ENCODE measurements at regions not wholly inside any gene's neighbourhood (a gene's known extent, or its start where the extent isn't known, plus 50 kb on each side); places are given as distances from the start of the nearest gene placed in this dataset.
A peak's percentile ranks its signal among the peaks of the same experiment; 100 is the strongest.
"Not testable (repeated sequence)": the region's sequence is repeated elsewhere in the genome, so short reads cannot be mapped to it uniquely, and the experiment has no call there.

DNA sequence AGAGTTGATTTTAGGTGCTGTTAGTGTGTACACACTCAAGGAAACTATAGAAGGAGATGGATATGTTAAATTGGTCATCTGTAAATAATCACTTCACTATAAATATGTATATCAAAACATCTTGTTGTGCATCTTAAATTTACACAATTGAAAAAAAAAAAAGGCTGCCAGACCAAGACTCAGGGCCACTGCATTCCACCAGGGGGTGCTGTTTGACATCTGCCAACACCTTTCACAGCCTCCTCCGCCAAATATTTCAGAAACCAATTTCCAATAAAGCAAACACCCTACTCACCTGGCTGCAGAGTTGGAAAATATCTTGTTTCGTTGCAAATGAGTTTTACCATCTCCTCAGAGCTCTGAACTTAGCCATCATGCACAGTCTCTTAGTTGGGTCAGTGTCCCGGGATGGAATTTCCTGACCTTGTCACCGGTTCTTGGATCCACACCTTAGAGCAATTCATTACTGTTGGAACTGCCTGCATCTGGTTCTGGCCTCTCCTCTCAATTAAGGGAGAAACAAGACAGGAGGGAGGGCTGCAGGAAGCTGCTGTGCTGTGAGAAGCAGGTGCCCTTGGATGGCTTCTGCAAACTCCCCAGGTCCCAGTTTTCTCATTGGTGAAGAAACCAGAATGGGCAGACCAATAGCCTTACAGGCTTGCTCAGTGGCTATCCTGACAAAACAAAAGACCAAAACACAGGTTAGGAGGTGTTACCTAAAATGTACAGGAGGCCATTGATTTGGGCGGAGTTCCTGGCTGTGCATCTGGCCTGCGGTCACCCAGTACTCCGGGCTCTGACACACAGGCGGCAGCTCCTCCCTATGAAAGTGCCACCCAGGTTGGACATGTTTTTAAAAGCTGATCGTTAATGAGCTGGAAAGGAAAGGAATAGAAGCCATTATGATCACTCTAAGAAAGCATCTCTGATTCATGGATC is 746.6 kb downstream of the UQCRFS1 start:
- DNase-seq: peak; percentile 78

GRCh38 chr19:28465371-28466086 is 747.4 kb downstream of the UQCRFS1 start:
- DNase-seq: no peak

GRCh38 chr19:28463493-28464053 is 749.4 kb downstream of the UQCRFS1 start:
- DNase-seq: no peak

DNA sequence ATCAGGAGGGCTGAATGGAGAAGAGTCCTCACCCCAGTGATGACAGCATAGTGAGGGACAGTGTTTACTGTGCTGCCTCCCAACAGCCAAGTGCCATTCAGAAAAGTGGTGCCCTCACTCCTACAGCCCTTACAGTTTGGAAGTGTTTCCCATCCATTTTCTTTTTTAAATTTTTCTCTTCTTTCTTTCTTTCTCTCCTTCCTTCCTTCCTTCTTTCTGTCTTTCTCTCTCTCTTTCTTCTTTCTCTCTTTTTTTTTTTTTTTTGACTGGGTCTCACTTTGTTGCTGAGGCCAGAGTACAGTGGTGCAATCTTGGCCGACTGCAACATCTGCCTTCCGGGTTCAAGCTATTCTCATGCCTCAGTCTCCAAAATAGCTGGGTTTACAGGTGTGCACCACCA is 755.3 kb downstream of the UQCRFS1 start:
- no peak for DNase-seq

DNA sequence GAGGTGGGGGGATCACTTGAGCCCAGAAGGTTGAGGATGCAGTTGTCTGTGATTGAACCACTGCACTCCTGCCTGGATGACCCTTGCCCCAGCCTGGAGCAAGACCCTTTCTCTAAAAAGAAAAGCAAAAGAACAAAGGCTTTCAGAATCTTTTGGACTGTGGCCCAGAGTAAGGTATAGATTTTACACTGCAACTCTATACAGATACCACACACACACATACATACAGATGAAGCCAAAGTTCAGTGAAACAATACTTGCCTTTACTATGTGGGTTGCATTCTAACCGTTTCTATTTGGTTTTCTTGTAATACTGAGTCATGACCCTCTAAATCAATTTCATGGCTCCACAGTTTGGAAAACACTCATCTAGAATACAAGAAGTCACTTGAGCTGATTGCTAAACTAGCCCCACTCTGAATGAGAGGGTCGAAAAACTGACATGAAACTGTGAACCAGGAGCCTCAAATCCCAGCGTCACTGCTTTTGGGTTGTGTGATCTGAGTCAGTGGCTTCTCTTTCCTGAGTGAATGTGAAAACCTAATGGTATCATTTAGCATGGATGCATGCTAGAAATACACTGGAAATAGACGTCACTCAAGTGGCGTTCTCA is 756.1 kb downstream of the UQCRFS1 start:
- no peak for DNase-seq

GRCh38 chr19:28456252-28456651 is 756.7 kb downstream of the UQCRFS1 start:
- no peak for DNase-seq

- no peak for DNase-seq
These were observed 758.9 kb downstream of the UQCRFS1 start for GRCh38 chr19:28454083-28454482.

- DNase-seq: no peak
These were observed 759.5 kb downstream of the UQCRFS1 start for GRCh38 chr19:28453420-28453819.

DNA sequence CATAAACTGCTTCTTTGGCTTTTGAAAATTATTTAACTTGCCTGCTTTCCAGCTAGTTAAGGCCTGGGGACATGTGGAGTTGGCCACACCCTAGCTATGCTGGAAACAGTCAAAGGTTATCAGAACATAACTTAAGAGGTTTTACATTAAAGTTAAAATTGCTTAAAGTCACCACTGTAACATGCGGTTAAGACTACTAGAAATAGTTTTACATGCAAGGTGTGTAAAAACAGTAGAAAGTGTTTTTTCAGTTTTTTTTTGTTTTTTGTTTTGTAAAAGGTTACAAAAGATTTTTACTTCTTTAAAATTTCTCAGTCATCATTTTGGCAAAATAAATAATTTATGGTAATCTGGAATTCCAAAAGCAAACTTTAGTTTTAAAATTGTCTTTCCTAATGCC is 763.1 kb downstream of the UQCRFS1 start:
- DNase-seq: no peak

DNA sequence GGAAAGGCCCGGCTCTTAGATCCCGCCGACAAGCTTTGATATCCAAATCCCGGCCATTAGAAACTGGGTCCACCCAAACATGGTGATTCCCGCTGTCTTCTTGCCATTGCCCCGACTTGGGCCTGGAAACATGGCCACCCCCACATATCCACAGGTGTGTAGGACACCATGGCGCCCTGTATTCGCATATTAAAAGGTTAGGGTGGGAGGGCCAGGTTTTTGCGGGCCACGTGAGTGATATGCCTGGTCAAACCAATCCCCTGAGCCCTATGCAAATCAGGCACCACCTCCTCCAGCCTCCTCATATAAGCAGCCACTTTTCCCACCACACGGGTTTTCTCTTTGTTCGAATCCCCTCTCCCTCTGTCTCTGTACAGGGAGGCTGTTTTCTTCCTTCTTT is 766.4 kb downstream of the UQCRFS1 start:
- no peak for DNase-seq

GRCh38 chr19:28445826-28446225 is 767.1 kb downstream of the UQCRFS1 start:
- DNase-seq: no peak

GRCh38 chr19:28444362-28444761 is 768.6 kb downstream of the UQCRFS1 start:
- DNase-seq: no peak

GRCh38 chr19:28443361-28443760 is 769.6 kb downstream of the UQCRFS1 start:
- no peak for DNase-seq

- DNase-seq: no peak
These were observed 775.3 kb downstream of the UQCRFS1 start for GRCh38 chr19:28437390-28438346.

DNA sequence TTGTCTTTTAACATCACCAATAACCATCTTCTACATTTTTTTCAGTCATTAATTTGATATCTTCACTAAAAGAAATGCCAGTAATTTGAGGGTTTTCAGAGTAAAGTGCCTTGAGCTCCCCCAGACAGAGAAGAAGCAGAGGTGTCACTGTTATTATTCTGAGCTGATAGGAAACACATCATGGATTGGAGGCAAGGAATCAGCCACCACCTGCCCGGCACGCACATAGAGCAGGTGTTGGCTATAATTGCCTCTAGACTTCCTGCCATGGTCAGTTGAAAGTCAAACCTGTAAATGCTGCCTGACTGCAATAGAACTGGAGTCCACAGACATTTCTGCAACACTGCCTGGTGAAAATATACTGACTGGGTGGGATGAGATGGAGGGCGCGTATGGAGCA is 776.6 kb downstream of the UQCRFS1 start:
- DNase-seq: no peak

DNA sequence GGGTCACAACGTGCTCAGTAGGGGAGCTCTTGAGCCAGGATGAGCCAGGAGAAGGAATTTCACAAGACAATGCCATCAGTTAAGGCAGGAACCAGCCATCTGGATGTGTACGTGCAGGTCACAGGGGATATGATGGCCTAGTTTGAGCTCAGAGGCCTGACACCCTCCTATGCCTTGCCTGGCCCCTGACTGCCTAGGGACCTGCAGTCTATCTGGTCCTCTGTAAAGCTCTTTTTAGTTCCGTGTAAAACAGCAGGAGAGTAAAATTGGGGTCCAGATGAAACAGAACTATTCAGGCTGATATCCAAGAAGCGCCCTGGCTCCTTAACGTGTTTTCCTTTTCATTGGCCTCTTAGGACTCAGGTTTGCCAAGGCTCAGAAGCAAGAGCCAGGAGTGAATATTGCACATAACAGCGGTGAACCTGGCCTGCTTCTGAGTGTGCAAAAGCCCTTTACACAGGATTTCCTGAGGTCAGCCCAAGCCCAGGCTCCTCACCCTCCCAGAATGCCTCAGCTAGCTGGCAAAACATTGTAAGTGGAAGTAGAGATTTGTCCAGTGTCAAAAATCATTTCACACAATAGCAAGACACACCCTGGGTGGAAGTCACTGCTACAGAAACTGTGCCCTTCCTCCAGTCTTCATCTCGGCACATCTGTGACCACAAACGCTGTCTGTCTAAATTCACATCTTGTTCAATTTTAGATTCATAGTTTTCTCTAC is 777.2 kb downstream of the UQCRFS1 start:
- no peak for DNase-seq

GRCh38 chr19:28434794-28435193 is 778.2 kb downstream of the UQCRFS1 start:
- DNase-seq: not testable (repeated sequence)

DNA sequence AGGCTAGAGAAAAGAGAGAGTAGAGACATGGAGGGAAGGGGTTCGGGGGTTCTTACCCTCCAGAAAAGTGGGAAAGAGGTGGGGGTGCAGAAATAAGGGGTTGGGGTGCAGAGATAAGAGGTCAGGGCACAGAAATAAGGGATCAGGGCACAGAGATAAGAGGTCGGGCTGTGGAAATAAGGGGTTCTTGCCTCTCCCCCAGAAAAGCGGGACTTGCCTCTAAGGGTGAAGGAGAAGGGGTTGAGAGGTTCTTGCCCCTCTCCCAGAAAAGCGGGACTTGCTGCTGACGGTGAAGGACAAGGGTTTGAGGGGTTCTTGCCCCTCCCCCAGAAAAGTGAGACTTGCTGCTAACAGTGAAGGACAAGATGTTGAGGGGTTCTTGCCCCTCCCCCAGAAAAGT is 778.6 kb downstream of the UQCRFS1 start:
- not testable (repeated sequence) for DNase-seq

DNA sequence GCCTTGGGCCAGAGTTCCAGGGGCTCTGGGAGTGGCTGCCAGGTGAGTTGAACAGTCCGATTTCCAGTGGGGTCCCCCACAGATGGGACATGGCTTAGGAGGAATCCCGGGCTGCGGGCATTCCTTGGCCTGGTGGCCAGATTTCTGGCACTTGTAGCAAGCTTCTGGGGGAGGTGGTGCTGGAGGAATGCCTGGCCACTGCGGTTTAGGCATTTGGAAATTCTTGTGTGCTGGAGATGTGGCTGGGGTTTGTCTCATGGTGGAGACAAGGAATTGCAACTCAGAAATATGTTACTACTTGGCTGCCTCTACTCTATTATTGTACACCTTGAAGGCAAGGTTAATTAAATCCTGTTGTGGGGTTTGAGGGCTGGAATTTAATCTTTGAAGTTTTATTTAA is 779.8 kb downstream of the UQCRFS1 start:
- not testable (repeated sequence) for DNase-seq

DNA sequence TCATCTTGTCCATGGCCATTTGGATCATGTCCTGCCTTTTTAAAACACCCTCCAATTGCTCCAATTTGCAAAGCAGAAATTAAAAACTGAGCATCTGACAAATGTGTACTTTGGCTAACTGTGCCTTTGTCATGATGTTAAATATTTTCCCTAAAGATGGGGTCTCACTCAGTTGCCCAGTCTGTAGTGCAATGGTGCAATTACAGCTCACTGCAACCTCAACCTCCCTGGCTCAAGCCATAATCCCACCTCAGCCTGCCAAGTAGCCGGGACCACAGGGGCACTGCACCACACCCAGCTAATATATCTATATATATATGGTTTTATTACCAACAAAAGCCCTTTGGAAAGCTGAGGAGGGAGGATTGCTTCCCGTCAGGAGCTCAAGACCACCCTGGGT is 782.7 kb downstream of the UQCRFS1 start:
- no peak for DNase-seq

DNA sequence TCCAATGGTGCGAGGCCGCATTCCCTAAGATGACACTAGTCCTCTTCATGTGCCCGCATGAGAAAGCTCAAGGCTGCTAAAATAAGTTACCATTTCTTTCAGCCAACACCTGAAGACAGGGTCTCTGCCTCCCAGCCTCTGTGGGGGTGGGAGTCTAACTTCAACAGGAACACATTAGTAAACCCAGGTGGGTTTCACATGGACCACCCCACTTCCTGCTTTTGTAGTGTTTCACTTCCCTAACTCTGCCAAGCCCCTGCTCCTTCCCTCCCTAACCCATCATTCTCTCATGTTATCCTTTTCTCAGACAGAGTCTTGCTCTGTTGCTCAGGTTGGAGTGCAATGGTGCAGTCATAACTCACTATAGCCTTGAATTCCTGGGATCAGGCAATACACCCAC is 783.6 kb downstream of the UQCRFS1 start:
- no peak for DNase-seq

All from tongue (tissue), 1 donor.